ENCODE measurements at regions not wholly inside any gene's neighbourhood (a gene's known extent, or its start where the extent isn't known, plus 50 kb on each side); places are given as distances from the start of the nearest gene placed in this dataset.

GRCh38 chr1:98196012-98196411, 275.2 kb upstream of the DPYD start:
- no peak for TF ChIP-seq CTCF (conservative IDR thresholded peaks at IDR 0.05; ENCODE audit: low read depth, low read length)
- TF ChIP-seq EZH2phosphoT487 (IDR thresholded peaks at IDR 0.05; ENCODE audit: borderline replicate concordance, low read length): no peak
- no peak for TF ChIP-seq EZH2 (IDR thresholded peaks at IDR 0.05; ENCODE audit: low read length, unreplicated experiment)
- BruUV-seq (replicated peaks): no TSS peak

GRCh38 chr1:98188774-98189173, 267.9 kb upstream of the DPYD start:
- no peak for TF ChIP-seq CTCF (conservative IDR thresholded peaks at IDR 0.05; ENCODE audit: low read depth, low read length)
- no peak for TF ChIP-seq EZH2 (IDR thresholded peaks at IDR 0.05; ENCODE audit: low read length, unreplicated experiment)
- BruUV-seq (replicated peaks): no TSS peak
- CTCF ChIA-PET: no interaction called here

More at GRCh38 chr1:98196012-98196411, 275.2 kb upstream of the DPYD start:
- intact Hi-C loops (cut with micrococcal nuclease): no loop called here
- Histone ChIP-seq H3F3A (ENCODE audit: low read length, unreplicated experiment) (no peaks in the 10 kb centered on the region), H3K79me2 (ENCODE audit: low read length) (no peaks in the 10 kb centered on the region), H3K4me3 (ENCODE audit: low read length) (no peak overlapping the region), H3K27me3 (ENCODE audit: low read length) (no peaks in the 10 kb centered on the region), H3K9ac (ENCODE audit: low read length) (no peak overlapping the region), H3K4me2 (ENCODE audit: low read length) (no peak overlapping the region), H3K9me3 (ENCODE audit: low read length) (no peaks in the 10 kb centered on the region), H3K4me1 (ENCODE audit: insufficient read depth, low read length) (no peaks in the 10 kb centered on the region), H2AFZ (ENCODE audit: low read length) (no peak overlapping the region), H4K20me1 (ENCODE audit: low read length) (no peaks in the 10 kb centered on the region), H3K36me3 (ENCODE audit: low read depth, low read length) (no peaks in the 10 kb centered on the region), H3K27ac (ENCODE audit: low read length) (no peak overlapping the region), H3K9me2 (replicated peaks; ENCODE audit: low read length) (no peaks in the 10 kb centered on the region)
- POLR2A ChIA-PET (ENCODE audit: unreplicated experiment): no interaction called here
- ATAC-seq (no peak), DNase-seq (no peak)
- CTCF ChIA-PET: no interaction called here

GRCh38 chr1:98184856-98185255, 264.0 kb upstream of the DPYD start:
- no peak overlapping the region for H3K27ac ChIP-seq (ENCODE audit: low read length)
- H3K9me3 ChIP-seq (ENCODE audit: low read length): no peaks in the 10 kb centered on the region
- no TSS peak for BruUV-seq (replicated peaks)
- ATAC-seq (no peak), DNase-seq (no peak)
- no peaks in the 10 kb centered on the region for H3F3A ChIP-seq (ENCODE audit: low read length, unreplicated experiment)
- no peaks in the 10 kb centered on the region for H4K20me1 ChIP-seq (ENCODE audit: low read length)
- H3K4me3 ChIP-seq (ENCODE audit: low read length): no peak overlapping the region
- ChIA-PET CTCF (no interaction called here), POLR2A (ENCODE audit: unreplicated experiment) (no interaction called here)
- H2AFZ ChIP-seq (ENCODE audit: low read length): no peak overlapping the region
- no peak for TF ChIP-seq CTCF (conservative IDR thresholded peaks at IDR 0.05; ENCODE audit: low read depth, low read length)
- TF ChIP-seq EZH2phosphoT487 (IDR thresholded peaks at IDR 0.05; ENCODE audit: borderline replicate concordance, low read length): no peak
- TF ChIP-seq EZH2 (IDR thresholded peaks at IDR 0.05; ENCODE audit: low read length, unreplicated experiment): no peak
- no peaks in the 10 kb centered on the region for H3K79me2 ChIP-seq (ENCODE audit: low read length)
- H3K4me1 ChIP-seq (ENCODE audit: insufficient read depth, low read length): no peaks in the 10 kb centered on the region
- H3K27me3 ChIP-seq (ENCODE audit: low read length): no peaks in the 10 kb centered on the region
- no peaks in the 10 kb centered on the region for H3K36me3 ChIP-seq (ENCODE audit: low read depth, low read length)
- H3K9me2 ChIP-seq (replicated peaks; ENCODE audit: low read length): no peaks in the 10 kb centered on the region
- intact Hi-C loops (cut with micrococcal nuclease): no loop called here
- no peak overlapping the region for H3K9ac ChIP-seq (ENCODE audit: low read length)
- no peak overlapping the region for H3K4me2 ChIP-seq (ENCODE audit: low read length)

More at GRCh38 chr1:98188774-98189173, 267.9 kb upstream of the DPYD start:
- no peaks in the 10 kb centered on the region for H3F3A ChIP-seq (ENCODE audit: low read length, unreplicated experiment)
- no peaks in the 10 kb centered on the region for H3K79me2 ChIP-seq (ENCODE audit: low read length)
- POLR2A ChIA-PET (ENCODE audit: unreplicated experiment): no interaction called here
- H4K20me1 ChIP-seq (ENCODE audit: low read length): no peaks in the 10 kb centered on the region
- H3K36me3 ChIP-seq (ENCODE audit: low read depth, low read length): no peaks in the 10 kb centered on the region
- H3K4me2 ChIP-seq (ENCODE audit: low read length): no peak overlapping the region
- ATAC-seq: no peak
- no peak overlapping the region for H3K4me3 ChIP-seq (ENCODE audit: low read length)
- H3K27ac ChIP-seq (ENCODE audit: low read length): no peak overlapping the region
- no peak overlapping the region for H3K9ac ChIP-seq (ENCODE audit: low read length)
- intact Hi-C loops (cut with micrococcal nuclease): no loop called here
- no peaks in the 10 kb centered on the region for H3K27me3 ChIP-seq (ENCODE audit: low read length)
- no peak overlapping the region for H2AFZ ChIP-seq (ENCODE audit: low read length)
- H3K4me1 ChIP-seq (ENCODE audit: insufficient read depth, low read length): no peaks in the 10 kb centered on the region
- no peaks in the 10 kb centered on the region for H3K9me2 ChIP-seq (replicated peaks; ENCODE audit: low read length)
- DNase-seq: peak; percentile 34
- H3K9me3 ChIP-seq (ENCODE audit: low read length): no peaks in the 10 kb centered on the region
